ENCODE measurements at regions not wholly inside any gene's neighbourhood (a gene's known extent, or its start where the extent isn't known, plus 50 kb on each side); places are given as distances from the start of the nearest gene placed in this dataset.

DNA sequence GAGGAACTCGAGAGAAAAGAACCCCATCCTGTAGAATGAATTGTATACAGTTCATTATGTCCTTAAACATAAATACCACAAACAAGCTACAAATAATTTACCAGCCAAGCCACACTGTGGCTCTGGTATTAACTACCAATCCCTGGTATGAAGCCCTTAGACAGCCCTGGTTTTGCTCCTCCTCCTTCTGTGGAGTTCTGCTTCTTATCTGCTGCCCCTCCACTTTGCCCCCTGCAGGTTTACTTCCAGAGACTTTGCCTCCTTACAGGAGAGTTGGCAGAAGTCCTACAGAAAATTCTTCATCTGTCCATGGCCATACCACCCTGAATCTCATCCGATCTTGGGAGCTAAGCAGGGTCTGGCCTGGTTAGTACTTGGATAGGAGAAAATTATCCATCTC is 219.8 kb downstream of the ACTL7B start:
- intact Hi-C loops (cut with micrococcal nuclease) = no loop called here
- H3K79me2 ChIP-seq (ENCODE audit: low read length) = no peaks in the 10 kb centered on the region
- CTCF ChIA-PET = no interaction called here
- H4K20me1 ChIP-seq (ENCODE audit: low read length) = no peaks in the 10 kb centered on the region
- TF ChIP-seq EZH2 (IDR thresholded peaks at IDR 0.05; ENCODE audit: low read length, unreplicated experiment) (no peak), EZH2phosphoT487 (IDR thresholded peaks at IDR 0.05; ENCODE audit: borderline replicate concordance, low read length) (no peak)
- TF ChIP-seq, protein P1, sequence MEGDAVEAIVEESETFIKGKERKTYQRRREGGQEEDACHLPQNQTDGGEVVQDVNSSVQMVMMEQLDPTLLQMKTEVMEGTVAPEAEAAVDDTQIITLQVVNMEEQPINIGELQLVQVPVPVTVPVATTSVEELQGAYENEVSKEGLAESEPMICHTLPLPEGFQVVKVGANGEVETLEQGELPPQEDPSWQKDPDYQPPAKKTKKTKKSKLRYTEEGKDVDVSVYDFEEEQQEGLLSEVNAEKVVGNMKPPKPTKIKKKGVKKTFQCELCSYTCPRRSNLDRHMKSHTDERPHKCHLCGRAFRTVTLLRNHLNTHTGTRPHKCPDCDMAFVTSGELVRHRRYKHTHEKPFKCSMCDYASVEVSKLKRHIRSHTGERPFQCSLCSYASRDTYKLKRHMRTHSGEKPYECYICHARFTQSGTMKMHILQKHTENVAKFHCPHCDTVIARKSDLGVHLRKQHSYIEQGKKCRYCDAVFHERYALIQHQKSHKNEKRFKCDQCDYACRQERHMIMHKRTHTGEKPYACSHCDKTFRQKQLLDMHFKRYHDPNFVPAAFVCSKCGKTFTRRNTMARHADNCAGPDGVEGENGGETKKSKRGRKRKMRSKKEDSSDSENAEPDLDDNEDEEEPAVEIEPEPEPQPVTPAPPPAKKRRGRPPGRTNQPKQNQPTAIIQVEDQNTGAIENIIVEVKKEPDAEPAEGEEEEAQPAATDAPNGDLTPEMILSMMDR (conservative IDR thresholded peaks at IDR 0.05; ENCODE audit: low read depth, low read length) = no peak
- H3K9ac ChIP-seq (ENCODE audit: low read length) = no peak overlapping the region
- BruUV-seq (replicated peaks) = no TSS peak
- peaks cover 18% of the 10 kb centered on the region; the same call in 1 of the 2 replicates for H3K27me3 ChIP-seq (ENCODE audit: low read length)
- H3K27ac ChIP-seq (ENCODE audit: low read length) = no peak overlapping the region
- POLR2A ChIA-PET (ENCODE audit: unreplicated experiment) = no interaction called here
- ATAC-seq = no peak
- no peak overlapping the region for H2AFZ ChIP-seq (ENCODE audit: low read length)
- H3F3A ChIP-seq (ENCODE audit: low read length, unreplicated experiment) = no peaks in the 10 kb centered on the region
- H3K9me2 ChIP-seq (replicated peaks; ENCODE audit: low read length) = no peaks in the 10 kb centered on the region
- no peak for DNase-seq
- no peaks in the 10 kb centered on the region for H3K9me3 ChIP-seq (ENCODE audit: low read length)
- no peaks in the 10 kb centered on the region for H3K36me3 ChIP-seq (ENCODE audit: low read depth, low read length)
- no peak overlapping the region for H3K4me3 ChIP-seq (ENCODE audit: low read length)
- H3K4me1 ChIP-seq (ENCODE audit: insufficient read depth, low read length) = no peaks in the 10 kb centered on the region
- no peak overlapping the region for H3K4me2 ChIP-seq (ENCODE audit: low read length)

DNA sequence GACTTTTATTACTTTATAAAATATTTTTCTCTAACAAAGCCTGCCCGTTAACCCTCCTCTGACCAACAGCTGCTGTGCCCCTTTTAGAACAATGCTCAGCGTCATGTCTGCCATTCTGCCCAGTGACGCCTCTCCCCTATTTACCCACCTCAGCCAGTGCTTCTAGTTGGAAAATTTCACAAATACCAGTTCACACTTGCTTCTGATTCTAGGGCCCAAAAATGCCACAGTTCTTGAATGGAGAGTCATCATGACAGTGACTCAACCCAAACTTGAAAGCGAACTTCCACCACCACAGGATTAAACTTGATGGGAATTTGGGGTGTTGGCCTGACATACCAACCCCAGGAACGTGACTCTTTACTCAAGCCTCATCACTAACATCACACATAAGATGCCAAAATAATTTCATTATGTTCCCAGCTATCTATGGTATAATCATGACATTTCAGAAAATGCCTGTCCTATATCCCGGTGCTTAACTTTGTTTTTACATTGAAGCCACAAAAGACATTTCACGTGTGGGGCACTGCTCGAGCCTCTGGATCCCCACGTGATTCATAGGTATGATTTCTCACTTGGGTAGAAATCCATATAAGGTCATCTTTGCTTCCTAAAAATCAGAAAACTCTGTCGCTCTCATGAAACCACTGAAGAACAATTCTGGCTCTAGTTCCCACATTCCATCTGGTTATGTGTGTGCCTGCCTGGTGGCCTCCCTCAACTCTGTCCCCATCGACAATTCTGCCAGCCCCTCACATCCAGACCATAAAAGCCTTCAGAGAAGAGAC is 220.9 kb downstream of the ACTL7B start:
- H3K4me3 ChIP-seq (ENCODE audit: low read length) = no peak overlapping the region

More for the DNA sequence above, 220.9 kb downstream of the ACTL7B start:
- H3K4me1 ChIP-seq (ENCODE audit: insufficient read depth, low read length) = no peaks in the 10 kb centered on the region
- H3K27ac ChIP-seq (ENCODE audit: low read length) = no peak overlapping the region
- peak; percentile 31 for DNase-seq
- H3K4me2 ChIP-seq (ENCODE audit: low read length) = no peak overlapping the region
- TF ChIP-seq EZH2phosphoT487 (IDR thresholded peaks at IDR 0.05; ENCODE audit: borderline replicate concordance, low read length) (no peak), EZH2 (IDR thresholded peaks at IDR 0.05; ENCODE audit: low read length, unreplicated experiment) (no peak)
- TF ChIP-seq, protein P1 (conservative IDR thresholded peaks at IDR 0.05; ENCODE audit: low read depth, low read length) = no peak
- H2AFZ ChIP-seq (ENCODE audit: low read length) = no peak overlapping the region
- H3K27me3 ChIP-seq (ENCODE audit: low read length) = peaks cover 16% of the 10 kb centered on the region; the same call in 1 of the 2 replicates
- no peaks in the 10 kb centered on the region for H3K9me3 ChIP-seq (ENCODE audit: low read length)
- intact Hi-C loops (cut with micrococcal nuclease) = no loop called here
- no peaks in the 10 kb centered on the region for H3F3A ChIP-seq (ENCODE audit: low read length, unreplicated experiment)
- ATAC-seq = no peak
- H4K20me1 ChIP-seq (ENCODE audit: low read length) = no peaks in the 10 kb centered on the region
- no peaks in the 10 kb centered on the region for H3K9me2 ChIP-seq (replicated peaks; ENCODE audit: low read length)
- H3K79me2 ChIP-seq (ENCODE audit: low read length) = no peaks in the 10 kb centered on the region
- no TSS peak for BruUV-seq (replicated peaks)
- no peak overlapping the region for H3K9ac ChIP-seq (ENCODE audit: low read length)
- CTCF ChIA-PET = no interaction called here
- no peaks in the 10 kb centered on the region for H3K36me3 ChIP-seq (ENCODE audit: low read depth, low read length)
- POLR2A ChIA-PET (ENCODE audit: unreplicated experiment) = no interaction called here
